HG03045 (cell line): ENCODE measurements at regions not wholly inside any gene's neighbourhood (a gene's known extent, or its start where the extent isn't known, plus 50 kb on each side); places are given as distances from the start of the nearest gene placed in this dataset.

Experiments
- ATAC-seq: cut with Tn5 transposase; IDR thresholded peaks from one replicate; pipeline ENCODE4 v1.9.1; 2021; ENCODE audit warnings: mild to moderate bottlenecking, moderate library complexity; ENCODE audit not compliant: unreplicated experiment

DNA sequence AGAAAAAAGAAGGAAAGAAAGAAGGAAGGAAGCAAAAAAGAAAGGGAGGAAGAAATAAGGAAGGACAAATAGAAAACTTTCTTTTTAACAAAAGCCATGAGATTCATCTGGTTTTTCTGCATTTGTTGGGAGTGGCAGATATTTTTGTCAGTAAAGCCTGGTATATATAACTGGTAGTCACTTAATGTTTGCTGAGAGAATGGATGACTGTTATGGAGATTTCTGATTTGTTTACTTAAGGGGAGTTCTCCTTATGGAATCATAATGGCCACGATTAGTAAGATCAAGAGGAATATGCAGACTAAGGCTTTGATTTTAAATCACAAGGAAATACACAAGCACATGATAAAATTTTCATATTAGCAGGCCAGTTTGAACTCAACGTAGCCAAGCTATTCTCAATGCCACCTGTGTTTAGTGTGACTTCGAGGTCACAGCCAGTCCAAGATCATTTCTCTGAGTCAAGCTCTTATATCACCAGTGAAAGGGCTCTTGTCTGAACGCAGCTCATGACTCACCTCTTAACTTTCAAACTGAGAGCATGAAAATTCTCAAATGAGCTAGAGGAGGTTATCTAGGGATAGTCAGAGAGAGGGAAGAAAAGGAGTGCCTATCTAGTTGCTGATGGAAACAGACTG is 445.1 kb upstream of the ZMIZ1 start:
- ATAC-seq = no peak

DNA sequence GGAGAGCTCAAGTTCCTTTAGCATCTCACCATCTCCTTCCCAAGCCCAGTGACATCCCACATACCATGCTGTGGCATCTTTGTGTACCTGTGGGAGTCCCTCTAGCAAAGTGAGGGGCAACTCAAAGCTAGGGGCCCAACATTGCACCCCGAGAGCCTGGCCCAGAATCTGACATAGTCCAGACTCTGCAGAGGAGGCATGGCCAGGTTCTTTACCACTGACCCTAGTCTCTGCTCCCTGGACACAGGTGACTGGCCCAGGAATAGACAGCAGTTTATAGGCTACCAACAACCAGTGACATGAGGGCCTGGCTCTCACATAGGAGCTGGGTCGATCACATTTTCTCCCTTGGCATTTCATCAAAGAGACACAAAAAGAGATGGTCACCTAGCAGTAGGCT is 444.0 kb upstream of the ZMIZ1 start:
- no peak for ATAC-seq

DNA sequence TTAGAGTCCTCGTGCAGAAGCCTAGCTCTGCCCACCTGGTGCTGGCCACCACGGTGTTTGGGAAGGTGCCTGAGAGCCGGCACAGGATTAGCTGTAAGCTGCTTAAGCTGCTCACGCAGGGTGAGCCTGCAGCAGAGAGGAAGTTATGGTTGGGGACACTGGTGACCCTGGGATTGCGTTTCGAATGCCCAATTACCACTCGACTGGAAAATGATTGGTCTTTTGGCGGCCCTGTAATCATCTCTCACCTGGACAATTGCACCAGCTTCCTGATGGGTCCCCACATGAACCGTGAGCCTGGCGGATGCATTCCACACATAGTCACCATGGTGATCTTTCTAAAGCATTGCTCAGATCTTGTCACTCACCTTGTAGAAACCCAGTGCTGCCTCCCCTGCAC is 442.3 kb upstream of the ZMIZ1 start:
- no peak for ATAC-seq

DNA sequence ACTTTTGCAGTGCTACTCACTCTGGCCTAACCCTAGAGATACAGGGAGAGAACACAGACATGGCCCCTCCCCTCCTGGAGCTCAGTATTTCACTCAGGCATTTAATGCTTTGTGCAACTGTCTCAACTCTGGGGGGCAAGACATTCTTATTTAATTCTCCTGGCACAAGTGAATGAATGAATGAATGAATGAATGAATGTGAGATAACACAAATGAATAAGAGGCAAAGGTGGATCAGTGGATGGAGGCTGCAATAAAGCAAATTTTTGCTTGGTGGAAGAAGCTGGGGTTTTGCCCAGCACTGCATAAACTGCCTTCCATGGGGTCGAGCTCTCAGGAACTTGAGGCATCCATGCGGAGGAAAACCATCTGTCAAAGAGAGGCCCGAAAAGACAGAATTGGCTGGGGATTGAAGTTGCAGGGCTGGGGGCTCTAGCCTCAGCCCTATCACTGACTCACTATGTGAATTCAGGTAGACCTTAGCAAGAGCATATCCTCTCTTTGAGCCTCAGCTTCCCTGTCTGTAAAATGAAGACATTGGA is 441.4 kb upstream of the ZMIZ1 start:
- ATAC-seq = no peak

DNA sequence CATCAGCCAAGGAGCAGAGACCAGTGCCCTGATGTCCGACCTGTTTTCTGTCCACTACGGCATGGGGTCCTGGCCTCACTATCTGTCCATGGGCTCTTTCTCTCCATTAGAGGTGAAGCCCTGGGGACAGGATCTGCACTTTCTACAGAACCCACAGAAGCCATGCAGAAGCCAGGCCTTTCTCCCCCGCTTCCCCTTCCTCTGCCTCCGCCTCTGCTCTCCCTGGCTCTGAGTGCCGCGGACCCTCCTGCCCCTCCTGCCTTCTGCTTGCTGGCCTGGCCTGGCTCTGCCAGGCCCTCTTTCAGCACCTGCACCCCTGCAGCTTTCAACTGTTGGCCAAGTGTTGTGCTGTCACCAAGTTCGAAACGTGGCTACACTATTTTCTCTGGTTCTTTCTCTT is 439.8 kb upstream of the ZMIZ1 start:
- no peak for ATAC-seq

DNA sequence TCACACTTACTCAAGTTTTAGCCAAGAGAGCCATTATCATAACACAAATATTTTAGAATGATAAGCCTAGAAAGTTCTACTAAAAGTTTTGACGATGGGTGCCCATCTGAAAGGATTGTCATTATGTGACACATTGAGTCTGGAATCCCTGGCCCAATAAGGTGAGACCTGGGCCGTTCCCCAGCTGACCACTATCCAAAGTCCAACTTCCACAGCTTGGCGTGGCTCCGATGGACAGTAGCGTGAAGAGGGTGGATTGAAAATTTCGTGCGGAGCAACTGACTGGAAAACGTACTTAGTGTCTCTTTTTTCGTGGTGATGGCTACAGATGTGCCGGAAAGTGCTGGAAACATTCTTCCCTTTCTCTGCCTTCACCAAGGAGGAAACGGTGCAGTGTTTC is 439.0 kb upstream of the ZMIZ1 start:
- ATAC-seq = no peak

DNA sequence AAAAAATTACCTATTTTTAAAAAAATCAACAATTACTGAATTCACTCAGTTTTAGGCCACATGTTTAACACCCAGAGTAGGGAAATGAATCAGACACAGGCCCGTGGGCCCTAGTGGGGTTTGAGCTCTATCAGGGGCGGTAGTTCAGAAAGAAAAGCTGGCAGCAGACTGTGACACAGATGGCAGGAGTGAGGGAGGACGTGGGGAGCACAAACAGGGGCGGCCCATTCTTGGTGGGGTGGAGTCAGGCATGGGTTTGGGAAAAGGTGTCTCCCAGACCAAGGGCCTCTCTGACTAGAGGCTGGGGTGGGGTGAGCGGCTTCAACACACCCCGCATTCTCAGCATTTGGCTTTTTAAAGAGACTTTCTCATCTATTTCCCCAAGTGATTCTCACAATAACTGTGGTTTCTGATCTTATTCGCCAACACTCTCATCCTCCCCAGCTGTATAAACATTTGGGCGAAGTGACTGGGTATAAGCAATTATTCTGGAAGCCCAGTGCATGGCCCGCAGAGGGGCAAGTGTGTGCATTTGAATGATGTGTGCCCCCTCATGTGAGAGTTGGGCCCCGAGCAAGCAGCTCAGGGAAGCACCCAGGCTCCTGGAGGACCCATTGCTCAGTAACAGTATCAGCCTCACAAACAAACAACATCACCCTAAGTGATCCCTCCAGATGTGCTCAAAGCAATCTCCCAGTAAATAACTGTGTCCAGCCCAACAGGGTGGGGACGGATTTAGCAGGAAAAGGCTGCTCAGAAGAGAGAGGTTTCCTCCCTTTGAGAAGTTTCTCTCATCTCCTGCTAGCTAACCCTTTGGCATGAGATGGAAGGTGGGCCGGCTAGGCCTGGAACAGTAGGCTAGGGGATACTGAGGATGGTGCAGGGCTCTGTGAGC is 437.6 kb upstream of the ZMIZ1 start:
- peak; percentile 39 for ATAC-seq

DNA sequence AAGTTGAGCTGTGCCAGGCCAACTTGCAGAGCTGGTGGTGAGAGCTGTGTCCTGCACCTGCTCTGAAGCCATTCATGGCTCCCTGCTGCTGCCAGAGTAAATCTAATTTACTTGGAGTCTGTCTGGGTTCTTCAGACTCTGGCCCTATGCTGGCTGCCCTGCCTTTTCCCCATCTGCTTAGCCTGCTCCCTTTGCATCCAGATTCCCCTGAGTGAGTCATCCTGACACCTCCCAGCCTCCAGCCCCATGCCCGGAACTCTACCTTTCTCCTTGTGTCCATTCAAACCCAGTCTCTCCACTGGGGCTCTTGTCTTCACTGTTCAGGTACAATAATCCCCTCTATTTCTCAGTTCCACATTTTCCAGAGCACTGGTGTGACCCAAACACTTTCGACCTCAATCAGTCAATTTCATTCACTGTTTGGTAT is 434.4 kb upstream of the ZMIZ1 start:
- peak; percentile 47 for ATAC-seq

DNA sequence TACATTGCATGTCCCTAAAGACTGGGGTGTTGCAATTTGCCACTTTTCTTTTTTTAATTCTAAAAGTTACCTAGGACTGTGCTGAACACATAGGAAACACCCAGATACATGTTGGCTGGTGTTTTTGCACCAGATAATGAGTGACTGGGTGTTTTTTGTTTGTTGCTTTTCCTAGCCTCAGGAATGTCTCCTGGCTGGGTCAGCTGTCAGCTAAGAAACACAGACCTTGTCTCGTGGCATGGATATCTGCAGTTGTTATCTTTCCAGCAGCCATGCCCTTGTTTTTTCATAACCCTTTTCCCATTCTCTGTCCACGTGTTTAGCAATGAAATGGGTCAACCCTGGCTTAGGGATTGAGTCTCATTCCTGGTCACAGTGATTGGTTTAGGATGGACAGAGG is 433.9 kb upstream of the ZMIZ1 start:
- no peak for ATAC-seq

DNA sequence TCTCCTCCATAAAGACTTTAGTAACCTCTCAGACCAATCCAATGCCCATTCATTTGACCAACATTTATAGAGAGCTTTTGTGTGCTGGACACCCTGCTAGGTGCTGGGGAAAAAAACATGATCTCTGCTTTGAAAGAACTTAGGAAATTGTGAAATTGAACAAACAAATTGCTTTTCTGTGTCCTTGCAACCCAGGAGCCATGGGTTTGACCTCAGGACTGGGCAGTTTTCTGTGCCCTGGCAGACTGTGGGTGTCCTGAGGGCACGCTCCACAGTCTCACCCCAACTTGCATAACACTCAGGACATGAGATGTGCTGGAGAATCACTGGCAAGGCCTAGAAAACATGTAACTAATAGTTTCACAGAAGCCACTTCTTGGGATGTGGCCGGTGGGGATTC is 429.1 kb upstream of the ZMIZ1 start:
- ATAC-seq = no peak

DNA sequence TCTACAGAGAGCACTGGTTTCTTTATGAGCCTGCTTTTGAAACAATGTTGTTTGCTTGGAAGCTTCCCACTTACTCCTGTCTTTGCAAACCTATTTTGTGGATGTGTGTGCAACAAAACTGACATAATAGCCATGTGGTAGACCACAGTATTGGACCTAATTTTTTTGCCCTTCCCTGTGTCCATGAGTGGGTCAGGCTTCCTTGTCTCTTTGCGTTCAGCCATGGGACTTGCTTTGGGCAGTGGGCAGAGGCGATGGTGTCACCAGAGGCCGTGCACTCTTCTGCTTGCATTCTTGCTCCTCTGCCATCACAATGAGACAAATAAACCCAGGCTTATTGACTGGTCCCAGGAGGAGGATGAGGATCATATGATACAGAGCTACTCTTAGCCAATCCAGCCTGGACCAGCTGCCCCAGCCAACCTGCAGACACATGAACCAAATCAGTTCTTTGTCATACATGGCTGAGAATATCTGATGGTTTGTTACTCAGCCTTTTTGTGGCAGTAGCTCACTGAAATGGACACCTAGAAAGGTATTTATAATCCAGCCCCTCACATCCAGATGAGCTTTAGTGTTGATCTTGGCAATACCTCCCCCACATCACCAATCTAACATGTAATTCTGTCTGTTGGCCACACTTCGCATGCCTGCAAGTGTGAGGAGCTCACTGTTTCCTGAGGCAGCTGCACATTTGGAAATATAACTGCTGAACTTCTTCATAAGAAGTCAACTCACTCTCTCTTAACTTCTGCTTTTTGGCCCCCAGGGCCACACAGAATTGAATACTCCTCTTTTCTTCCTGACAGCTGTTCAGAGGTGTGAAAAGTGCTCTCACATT is 427.8 kb upstream of the ZMIZ1 start:
- ATAC-seq = no peak

DNA sequence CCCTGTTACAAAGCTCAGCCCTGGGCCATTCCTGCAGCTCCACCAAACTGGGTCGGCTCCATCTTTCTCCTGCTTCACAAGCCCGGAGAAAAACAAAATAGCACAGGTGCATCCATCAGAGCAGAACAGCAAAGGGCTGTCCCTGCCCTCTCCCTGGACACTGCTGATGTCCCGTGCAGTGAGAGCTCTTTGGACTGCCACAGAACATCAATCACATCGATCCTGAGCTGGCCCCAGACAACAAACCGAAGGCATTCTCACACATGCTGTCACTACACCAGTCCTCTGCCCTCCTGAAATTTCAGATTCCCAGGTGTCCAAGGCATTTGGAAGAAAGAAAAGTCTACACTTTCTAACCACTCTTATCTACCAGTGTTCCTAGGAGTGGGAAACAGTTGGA is 427.1 kb upstream of the ZMIZ1 start:
- no peak for ATAC-seq

DNA sequence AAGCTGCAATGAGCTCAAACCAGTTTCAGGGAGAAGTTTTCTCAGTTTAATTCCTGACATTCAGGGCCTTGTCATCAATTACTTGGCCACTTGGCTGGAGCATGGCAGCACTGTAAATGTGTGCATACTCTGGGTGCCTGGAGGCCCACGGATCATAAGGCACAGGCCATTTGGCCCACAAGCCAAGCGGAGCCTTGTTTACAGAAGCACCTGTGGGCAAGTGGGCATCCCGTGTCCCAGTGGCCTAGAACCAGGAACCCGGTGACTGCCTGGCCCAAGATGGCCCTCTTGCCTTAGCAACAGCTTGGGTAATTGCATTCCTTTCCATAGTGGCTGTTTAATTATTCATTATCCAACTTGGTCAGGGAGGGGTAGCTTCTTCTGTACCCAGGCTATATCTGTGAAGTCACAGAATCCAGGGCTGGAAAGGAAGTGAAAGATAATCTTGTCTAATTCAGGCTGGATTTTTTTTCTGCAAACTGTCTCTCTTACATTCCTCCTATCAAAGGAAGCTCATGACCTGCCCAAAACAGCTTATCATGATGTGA is 426.4 kb upstream of the ZMIZ1 start:
- no peak for ATAC-seq

DNA sequence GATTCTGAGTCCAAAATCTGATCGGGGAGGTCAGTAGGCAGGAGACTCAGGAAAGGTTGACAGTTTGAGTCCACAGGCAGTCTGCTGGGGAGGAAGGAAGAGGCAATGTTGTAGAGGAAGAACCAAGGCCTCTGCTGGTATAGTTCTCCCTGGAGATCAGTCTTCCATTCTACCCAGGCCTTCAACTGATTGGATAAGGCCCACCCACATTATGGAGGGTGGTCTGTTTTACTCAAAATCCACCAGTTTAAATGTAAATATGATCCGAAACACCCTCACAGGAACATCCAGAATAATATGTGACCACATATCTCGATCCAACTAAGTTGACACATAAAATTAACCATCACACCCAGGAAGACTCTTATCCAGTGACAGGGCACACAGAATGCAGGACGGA is 425.3 kb upstream of the ZMIZ1 start:
- ATAC-seq = no peak

DNA sequence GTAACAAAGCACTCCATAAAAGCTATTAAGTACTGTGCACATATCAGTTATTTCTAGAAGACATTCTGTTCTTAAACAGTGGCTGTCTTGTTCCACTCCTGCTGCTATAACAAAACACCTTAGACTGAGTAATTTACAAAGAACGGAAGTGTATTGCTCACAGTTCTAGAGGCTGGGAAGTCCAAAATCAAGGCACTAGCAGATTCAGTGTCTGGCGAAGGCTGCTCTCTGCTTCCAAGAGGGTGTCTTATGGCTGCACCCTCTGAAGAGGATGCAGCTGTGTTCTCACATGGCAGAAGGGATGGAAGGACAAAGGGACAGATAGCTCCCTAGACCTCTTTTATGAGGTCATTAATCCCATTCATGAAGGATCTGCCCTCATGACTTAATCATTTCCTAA is 424.2 kb upstream of the ZMIZ1 start:
- no peak for ATAC-seq

DNA sequence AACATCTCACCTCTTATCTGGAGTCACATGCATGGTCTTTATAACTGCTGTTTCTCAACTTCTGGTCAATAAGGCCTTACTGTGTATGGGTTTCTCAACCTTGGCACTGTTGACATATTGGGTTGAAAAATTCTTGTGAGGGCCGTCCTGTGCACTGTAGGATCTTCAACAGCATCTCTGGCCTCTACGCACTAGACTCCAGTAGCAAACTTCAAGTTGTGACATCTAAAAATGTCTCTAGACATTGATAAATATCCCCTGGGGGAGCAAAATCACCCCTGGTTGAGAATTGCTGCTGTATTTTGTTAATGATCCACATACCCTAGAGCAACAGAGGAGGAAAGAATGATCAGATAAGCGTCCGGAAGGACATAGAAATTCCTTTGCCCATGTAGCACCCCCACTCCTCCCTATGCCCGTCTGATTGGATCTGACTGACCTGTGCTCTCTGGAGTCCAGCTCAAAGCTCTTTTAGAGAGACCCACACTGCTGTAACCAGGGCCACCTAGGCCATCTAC is 423.5 kb upstream of the ZMIZ1 start:
- no peak for ATAC-seq

DNA sequence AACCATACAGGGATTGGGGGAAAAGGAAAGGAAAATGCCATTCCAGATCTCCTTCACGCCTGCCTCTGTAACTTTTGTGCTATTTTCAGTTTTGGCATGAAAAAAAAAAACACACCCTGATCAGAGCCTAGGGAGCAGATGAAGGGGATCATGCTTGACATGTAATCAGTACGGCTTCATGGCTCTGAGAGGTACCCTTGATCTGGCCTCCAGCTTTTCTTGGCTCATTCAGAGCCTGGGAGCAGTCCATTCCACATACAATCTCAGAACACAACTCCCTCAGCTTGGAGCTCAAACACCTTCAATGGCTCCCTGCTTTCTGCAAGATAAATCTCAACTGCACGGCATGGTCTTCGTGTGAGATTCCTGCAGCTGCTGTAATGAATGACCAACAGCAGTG is 422.8 kb upstream of the ZMIZ1 start:
- no peak for ATAC-seq

DNA sequence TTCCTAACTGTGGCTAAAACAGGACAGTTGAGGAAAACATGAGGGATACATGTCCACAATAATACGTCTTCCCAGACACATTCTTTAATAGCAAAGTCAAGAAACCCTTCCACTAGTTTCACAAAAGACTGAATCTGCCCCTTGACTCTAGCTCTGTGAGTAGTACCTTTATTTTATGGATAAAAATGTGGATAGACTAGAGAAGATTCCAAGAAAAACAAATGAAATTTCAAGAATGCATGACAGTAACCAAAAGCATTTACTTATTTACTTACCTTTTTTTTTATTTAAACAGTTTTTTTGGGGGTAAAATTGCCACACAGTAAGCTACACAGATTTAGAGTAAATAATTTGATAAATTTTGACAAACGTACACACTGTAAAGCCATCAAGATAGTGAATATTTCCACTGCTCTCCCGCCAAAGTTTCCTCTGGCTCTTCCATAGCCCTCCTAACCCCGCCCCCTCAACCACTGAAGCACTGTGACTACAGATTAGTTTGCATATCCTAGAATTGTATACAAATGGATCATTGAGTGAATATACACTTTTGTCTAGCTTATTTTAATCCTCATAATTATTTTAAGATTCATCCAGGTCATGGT is 420.4 kb upstream of the ZMIZ1 start:
- ATAC-seq = no peak

DNA sequence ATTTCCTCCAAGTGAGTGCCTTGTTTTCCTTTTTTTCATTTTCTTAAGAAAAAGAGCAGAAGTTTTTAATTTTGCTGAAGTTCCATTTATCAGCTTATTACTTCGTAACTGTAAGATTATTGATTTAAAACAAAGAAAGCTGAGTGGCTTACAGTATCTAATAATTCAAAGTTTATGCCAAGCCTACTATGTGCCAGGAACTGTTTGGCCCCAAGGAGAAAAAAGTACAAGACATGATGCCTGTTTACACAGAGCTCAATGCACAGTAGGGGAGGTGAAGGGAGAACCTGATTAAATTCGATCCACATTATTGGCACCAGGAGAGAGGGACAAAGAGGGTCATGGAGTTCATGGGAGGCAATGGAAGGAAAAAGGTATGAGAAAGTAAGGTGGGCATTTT is 419.3 kb upstream of the ZMIZ1 start:
- no peak for ATAC-seq

DNA sequence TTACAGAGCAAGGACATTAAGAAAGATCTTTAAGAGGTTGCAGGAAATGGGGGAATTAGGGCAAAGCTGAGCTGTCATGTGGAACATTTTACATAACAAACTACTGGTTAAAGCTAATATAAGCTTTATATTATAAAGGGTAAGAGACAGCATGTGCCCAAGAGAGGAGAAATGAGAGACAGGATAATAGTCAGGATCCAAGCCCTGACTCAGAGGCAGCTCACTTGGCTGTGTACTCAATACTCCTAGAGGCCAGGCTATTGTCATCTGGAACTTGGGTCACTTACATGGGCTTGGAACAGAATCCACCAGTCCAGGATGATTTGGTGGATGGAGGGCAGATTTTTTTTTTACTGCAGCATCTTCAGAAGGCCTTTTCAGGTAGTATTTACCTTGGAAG is 418.6 kb upstream of the ZMIZ1 start:
- ATAC-seq = no peak
